ENCODE measurements at regions not wholly inside any gene's neighbourhood (a gene's known extent, or its start where the extent isn't known, plus 50 kb on each side); places are given as distances from the start of the nearest gene placed in this dataset.

- no peak for TF ChIP-seq CTCF (IDR thresholded peaks at IDR 0.05; ENCODE audit: low read depth, low read length, missing control alignments)
- no peak overlapping the region for H3K4me3 ChIP-seq (ENCODE audit: low read depth, low read length)
- DNase-seq (ENCODE audit: low read depth), result no peak
These were observed 322.3 kb downstream of the MYCN start for GRCh38 chr2:16262526-16263178.

GRCh38 chr2:16261791-16262190 is 321.4 kb downstream of the MYCN start:
- no peak overlapping the region for H3K4me3 ChIP-seq (ENCODE audit: low read depth, low read length)
- no peak for DNase-seq (ENCODE audit: low read depth)
- TF ChIP-seq CTCF (IDR thresholded peaks at IDR 0.05; ENCODE audit: low read depth, low read length, missing control alignments), result no peak

- no peak for TF ChIP-seq CTCF (IDR thresholded peaks at IDR 0.05; ENCODE audit: low read depth, low read length, missing control alignments)
- DNase-seq (ENCODE audit: low read depth), result no peak
These were observed 320.7 kb downstream of the MYCN start for GRCh38 chr2:16261071-16261470.

GRCh38 chr2:16260041-16260830 is 319.9 kb downstream of the MYCN start:
- TF ChIP-seq CTCF (IDR thresholded peaks at IDR 0.05; ENCODE audit: low read depth, low read length, missing control alignments), result no peak
- H3K4me3 ChIP-seq (ENCODE audit: low read depth, low read length), result no peak overlapping the region
- DNase-seq (ENCODE audit: low read depth), result no peak

More at GRCh38 chr2:16261071-16261470, 320.7 kb downstream of the MYCN start:
- H3K4me3 ChIP-seq (ENCODE audit: low read depth, low read length), result no peak overlapping the region

GRCh38 chr2:16259010-16259409 is 318.7 kb downstream of the MYCN start:
- H3K4me3 ChIP-seq (ENCODE audit: low read depth, low read length), result no peak overlapping the region
- DNase-seq (ENCODE audit: low read depth), result no peak
- TF ChIP-seq CTCF (IDR thresholded peaks at IDR 0.05; ENCODE audit: low read depth, low read length, missing control alignments), result no peak

- DNase-seq (ENCODE audit: low read depth), result no peak
- no peak overlapping the region for H3K4me3 ChIP-seq (ENCODE audit: low read depth, low read length)
- no peak for TF ChIP-seq CTCF (IDR thresholded peaks at IDR 0.05; ENCODE audit: low read depth, low read length, missing control alignments)
These were observed 318.0 kb downstream of the MYCN start for GRCh38 chr2:16258350-16258749.

All from GM12864 (cell line).